ENCODE measurements at regions not wholly inside any gene's neighbourhood (a gene's known extent, or its start where the extent isn't known, plus 50 kb on each side); places are given as distances from the start of the nearest gene placed in this dataset.
"Not testable (repeated sequence)": the region's sequence is repeated elsewhere in the genome, so short reads cannot be mapped to it uniquely, and the experiment has no call there.

DNA sequence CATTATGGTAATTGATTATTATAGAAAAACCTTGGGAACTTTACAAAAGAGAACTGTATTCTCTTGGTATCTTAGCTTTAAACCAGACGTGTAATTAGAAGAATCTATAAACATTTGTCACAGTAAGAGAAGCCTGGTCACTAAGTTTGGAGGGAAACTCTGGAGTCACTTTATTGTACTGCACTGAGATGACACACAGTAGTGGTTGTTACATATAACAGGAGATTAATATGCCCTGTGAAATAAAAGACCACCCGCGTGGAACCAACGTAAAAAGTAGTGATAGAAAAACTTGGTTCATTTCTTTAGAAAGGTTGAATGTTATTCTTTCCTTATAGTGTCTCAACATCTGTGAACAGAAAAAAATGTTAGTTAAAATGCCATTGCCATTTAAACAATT is 416.1 kb downstream of the MDFIC start:
- Mint-ChIP-seq H3K4me3 (no peak overlapping the region), H3K27me3 (ENCODE audit: low read depth) (no peaks in the 10 kb centered on the region), H3K4me1 (ENCODE audit: low read depth) (peaks cover 6% of the 10 kb centered on the region), H3K9me3 (no peaks in the 10 kb centered on the region), H3K36me3 (ENCODE audit: low read depth) (no peaks in the 10 kb centered on the region), H3K27ac (no peak overlapping the region)
- intact Hi-C loops (cut with micrococcal nuclease): no loop called here
- no peak for DNase-seq
- CTCF ChIA-PET: interaction anchor here (0.8 kb wide), 1 partner anchor 21 kb away, joined by 3 read pairs; no protein-coding TSS in a partner anchor

- H3K4me3 Mint-ChIP-seq: no peak overlapping the region
- no peak overlapping the region for H3K27ac Mint-ChIP-seq
- no peaks in the 10 kb centered on the region for H3K4me1 Mint-ChIP-seq (ENCODE audit: low read depth)
Observed at GRCh38 chr7:115332691-115333090, 410.8 kb downstream of the MDFIC start.

GRCh38 chr7:115329006-115329405 is 407.1 kb downstream of the MDFIC start:
- Mint-ChIP-seq H3K4me3 (no peak overlapping the region), H3K27ac (no peak overlapping the region), H3K36me3 (ENCODE audit: low read depth) (no peaks in the 10 kb centered on the region), H3K9me3 (no peaks in the 10 kb centered on the region), H3K27me3 (ENCODE audit: low read depth) (no peaks in the 10 kb centered on the region), H3K4me1 (ENCODE audit: low read depth) (no peaks in the 10 kb centered on the region)
- CTCF ChIA-PET: no interaction called here
- DNase-seq: no peak
- intact Hi-C loops (cut with micrococcal nuclease): no loop called here

More at GRCh38 chr7:115332691-115333090, 410.8 kb downstream of the MDFIC start:
- Mint-ChIP-seq H3K27me3 (ENCODE audit: low read depth) (no peaks in the 10 kb centered on the region), H3K36me3 (ENCODE audit: low read depth) (no peaks in the 10 kb centered on the region), H3K9me3 (no peaks in the 10 kb centered on the region)
- CTCF ChIA-PET: no interaction called here
- no peak for DNase-seq
- intact Hi-C loops (cut with micrococcal nuclease): no loop called here

- CTCF ChIA-PET: no interaction called here
- DNase-seq: no peak
- no peaks in the 10 kb centered on the region for H3K9me3 Mint-ChIP-seq
- H3K27me3 Mint-ChIP-seq (ENCODE audit: low read depth): no peaks in the 10 kb centered on the region
- no peak overlapping the region for H3K27ac Mint-ChIP-seq
- H3K4me3 Mint-ChIP-seq: no peak overlapping the region
- H3K36me3 Mint-ChIP-seq (ENCODE audit: low read depth): no peaks in the 10 kb centered on the region
- intact Hi-C loops (cut with micrococcal nuclease): no loop called here
- H3K4me1 Mint-ChIP-seq (ENCODE audit: low read depth): no peaks in the 10 kb centered on the region
Observed at GRCh38 chr7:115328018-115328417, 406.1 kb downstream of the MDFIC start.

GRCh38 chr7:115327326-115327725 is 405.4 kb downstream of the MDFIC start:
- H3K27me3 Mint-ChIP-seq (ENCODE audit: low read depth): no peaks in the 10 kb centered on the region
- CTCF ChIA-PET: no interaction called here
- no peaks in the 10 kb centered on the region for H3K36me3 Mint-ChIP-seq (ENCODE audit: low read depth)
- no peak overlapping the region for H3K27ac Mint-ChIP-seq
- no peak overlapping the region for H3K4me3 Mint-ChIP-seq
- intact Hi-C loops (cut with micrococcal nuclease): no loop called here
- no peaks in the 10 kb centered on the region for H3K9me3 Mint-ChIP-seq
- no peaks in the 10 kb centered on the region for H3K4me1 Mint-ChIP-seq (ENCODE audit: low read depth)
- DNase-seq: no peak

DNA sequence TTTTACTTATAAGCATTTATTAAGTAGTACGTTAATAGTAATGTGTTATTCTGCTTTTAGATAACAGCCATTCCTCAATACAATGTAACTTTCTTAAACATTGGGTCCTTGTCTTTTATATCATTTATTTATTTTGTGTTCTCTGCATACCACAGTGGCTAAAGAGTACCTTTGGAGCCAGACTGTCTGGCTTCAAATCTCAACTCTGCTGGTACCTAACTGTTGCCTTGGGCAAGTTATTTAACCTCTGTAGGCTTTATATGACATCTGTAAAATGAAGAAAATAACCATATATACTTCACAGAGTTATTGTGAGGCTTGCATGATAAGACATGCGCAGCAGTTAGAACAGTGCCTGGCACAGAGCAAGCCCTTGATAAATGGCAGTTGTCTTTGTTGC is 397.6 kb downstream of the MDFIC start:
- H3K27me3 Mint-ChIP-seq (ENCODE audit: low read depth): peaks cover 2% of the 10 kb centered on the region
- DNase-seq: no peak
- no peak overlapping the region for H3K4me3 Mint-ChIP-seq
- intact Hi-C loops (cut with micrococcal nuclease): loop anchor here (2.0 kb wide), 1 partner anchor 59 kb away; no protein-coding TSS in a partner anchor
- H3K9me3 Mint-ChIP-seq: no peaks in the 10 kb centered on the region
- no peak overlapping the region for H3K27ac Mint-ChIP-seq
- no peaks in the 10 kb centered on the region for H3K36me3 Mint-ChIP-seq (ENCODE audit: low read depth)
- H3K4me1 Mint-ChIP-seq (ENCODE audit: low read depth): no peaks in the 10 kb centered on the region
- CTCF ChIA-PET: no interaction called here

DNA sequence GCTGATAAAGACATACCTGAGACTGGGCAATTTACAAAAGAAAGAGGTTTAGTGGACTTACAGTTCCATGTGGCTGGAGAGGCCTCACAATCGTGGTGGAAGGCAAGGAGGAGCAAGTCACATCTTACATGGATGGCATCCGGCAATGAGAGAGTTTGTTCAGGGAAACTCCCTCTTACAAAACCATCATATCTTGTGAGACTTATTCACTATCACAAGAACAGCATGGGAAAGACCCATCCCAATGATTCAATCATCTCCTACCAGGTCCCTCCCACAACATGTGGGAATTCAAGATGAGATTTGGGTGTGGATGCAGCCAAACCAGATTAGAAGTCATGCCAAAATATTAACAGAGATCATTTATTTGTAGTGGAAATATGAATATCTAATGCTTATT is 388.4 kb downstream of the MDFIC start:
- DNase-seq; H3K27me3 Mint-ChIP-seq (ENCODE audit: low read depth); H3K9me3 Mint-ChIP-seq; H3K4me3 Mint-ChIP-seq; CTCF ChIA-PET; H3K27ac Mint-ChIP-seq; H3K4me1 Mint-ChIP-seq (ENCODE audit: low read depth); H3K36me3 Mint-ChIP-seq (ENCODE audit: low read depth); intact Hi-C loops (cut with micrococcal nuclease): not testable (repeated sequence)

DNA sequence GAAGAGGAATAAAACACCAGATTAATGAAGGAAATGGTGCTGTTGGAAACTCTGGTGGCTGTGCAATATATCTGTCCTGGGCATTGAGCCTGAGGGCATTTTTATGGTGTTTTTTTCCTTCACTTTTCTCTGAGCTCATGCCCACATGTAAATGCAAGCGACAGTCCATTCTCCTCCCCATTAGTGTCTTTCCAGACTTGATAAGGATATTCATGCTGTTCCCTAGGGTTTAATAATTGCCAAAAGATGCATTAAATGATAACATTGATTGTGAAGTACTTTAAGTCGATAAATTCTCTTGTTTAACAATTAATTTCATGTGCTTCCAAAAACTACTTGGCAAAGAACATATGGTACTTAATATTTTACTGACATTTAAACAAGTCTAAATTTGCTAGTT is 384.7 kb downstream of the MDFIC start:
- intact Hi-C loops (cut with micrococcal nuclease): no loop called here
- no peaks in the 10 kb centered on the region for H3K4me1 Mint-ChIP-seq (ENCODE audit: low read depth)
- no peaks in the 10 kb centered on the region for H3K9me3 Mint-ChIP-seq
- no peak overlapping the region for H3K4me3 Mint-ChIP-seq
- no peaks in the 10 kb centered on the region for H3K36me3 Mint-ChIP-seq (ENCODE audit: low read depth)
- no peak overlapping the region for H3K27ac Mint-ChIP-seq
- no peak for DNase-seq
- H3K27me3 Mint-ChIP-seq (ENCODE audit: low read depth): peaks cover 3% of the 10 kb centered on the region
- CTCF ChIA-PET: no interaction called here

DNA sequence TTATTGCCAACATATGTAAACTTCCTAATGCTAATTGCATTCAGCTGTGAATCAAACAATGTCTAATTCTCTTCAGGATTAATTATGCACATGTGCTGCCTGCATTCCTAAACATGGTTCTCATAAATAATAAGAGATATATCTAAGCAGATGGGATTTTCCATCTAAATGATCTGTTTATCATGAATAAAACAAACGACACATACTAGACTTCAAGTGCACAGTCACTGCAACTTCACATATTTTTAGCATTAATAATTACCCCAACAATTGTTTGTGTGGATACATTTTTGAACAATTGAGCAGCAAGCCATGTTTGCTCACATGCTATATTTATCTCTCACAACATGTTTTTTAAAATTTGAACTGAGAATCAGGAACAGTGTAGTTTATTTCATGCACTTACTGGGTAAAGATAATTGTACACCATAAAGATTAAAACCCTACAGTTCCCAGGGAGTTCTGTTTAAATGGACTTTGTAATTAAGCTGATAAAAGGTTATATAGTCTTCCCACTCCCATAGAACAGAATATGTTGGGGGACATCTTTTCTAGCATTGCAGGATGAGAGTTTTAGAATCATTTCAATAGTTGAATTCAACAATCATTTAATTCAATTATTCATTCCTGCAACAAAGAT is 378.5 kb downstream of the MDFIC start:
- CTCF ChIA-PET: no interaction called here

DNA sequence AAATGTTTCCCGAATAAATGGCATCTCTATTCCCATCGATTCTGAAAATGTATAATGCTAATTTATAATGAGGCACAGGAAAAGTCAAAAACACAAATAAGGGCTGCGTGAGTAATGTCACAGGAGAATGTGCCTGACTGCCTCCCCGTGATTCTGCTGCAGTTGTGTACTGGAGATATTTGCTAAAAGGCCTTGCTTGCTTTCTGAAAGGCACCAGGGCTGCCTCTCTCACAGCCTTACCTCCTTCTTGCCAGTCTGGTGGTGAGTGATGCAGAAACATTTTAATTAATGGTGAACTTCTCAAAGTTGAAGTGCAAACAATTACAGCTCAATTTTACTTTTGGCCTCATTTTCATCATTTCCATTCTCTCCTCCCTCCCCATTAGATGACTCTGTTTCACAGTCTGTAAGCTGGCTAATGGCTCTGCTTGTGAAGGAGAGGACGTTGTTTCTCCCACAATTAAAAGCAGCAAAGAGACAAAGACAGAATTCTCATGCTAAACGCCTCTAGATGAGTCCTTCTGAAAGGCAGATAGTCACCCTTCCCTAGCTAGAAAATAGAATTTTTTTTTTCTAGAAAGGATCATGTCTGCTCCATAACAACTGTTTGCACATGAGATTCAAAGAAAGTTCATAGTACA is 377.6 kb downstream of the MDFIC start:
- Mint-ChIP-seq H3K4me3 (no peak overlapping the region), H3K36me3 (ENCODE audit: low read depth) (no peaks in the 10 kb centered on the region), H3K9me3 (no peaks in the 10 kb centered on the region), H3K27me3 (ENCODE audit: low read depth) (no peaks in the 10 kb centered on the region), H3K4me1 (ENCODE audit: low read depth) (no peaks in the 10 kb centered on the region), H3K27ac (no peak overlapping the region)
- intact Hi-C loops (cut with micrococcal nuclease): loop anchor here (1.0 kb wide), 1 partner anchor 40 kb away; no protein-coding TSS in a partner anchor
- CTCF ChIA-PET: no interaction called here
- DNase-seq: no peak

More for the DNA sequence above, 378.5 kb downstream of the MDFIC start:
- Mint-ChIP-seq H3K4me3 (no peak overlapping the region), H3K36me3 (ENCODE audit: low read depth) (no peaks in the 10 kb centered on the region), H3K9me3 (no peaks in the 10 kb centered on the region), H3K4me1 (ENCODE audit: low read depth) (no peaks in the 10 kb centered on the region), H3K27ac (no peak overlapping the region), H3K27me3 (ENCODE audit: low read depth) (peaks cover 3% of the 10 kb centered on the region)
- intact Hi-C loops (cut with micrococcal nuclease): no loop called here
- DNase-seq: no peak

GRCh38 chr7:115297656-115298055 is 375.8 kb downstream of the MDFIC start:
- intact Hi-C loops (cut with micrococcal nuclease): no loop called here
- H3K27me3 Mint-ChIP-seq (ENCODE audit: low read depth): no peaks in the 10 kb centered on the region
- no peak overlapping the region for H3K27ac Mint-ChIP-seq
- CTCF ChIA-PET: no interaction called here
- DNase-seq: peak; percentile 5
- no peak overlapping the region for H3K4me3 Mint-ChIP-seq
- H3K4me1 Mint-ChIP-seq (ENCODE audit: low read depth): no peaks in the 10 kb centered on the region
- no peaks in the 10 kb centered on the region for H3K9me3 Mint-ChIP-seq
- no peaks in the 10 kb centered on the region for H3K36me3 Mint-ChIP-seq (ENCODE audit: low read depth)

DNA sequence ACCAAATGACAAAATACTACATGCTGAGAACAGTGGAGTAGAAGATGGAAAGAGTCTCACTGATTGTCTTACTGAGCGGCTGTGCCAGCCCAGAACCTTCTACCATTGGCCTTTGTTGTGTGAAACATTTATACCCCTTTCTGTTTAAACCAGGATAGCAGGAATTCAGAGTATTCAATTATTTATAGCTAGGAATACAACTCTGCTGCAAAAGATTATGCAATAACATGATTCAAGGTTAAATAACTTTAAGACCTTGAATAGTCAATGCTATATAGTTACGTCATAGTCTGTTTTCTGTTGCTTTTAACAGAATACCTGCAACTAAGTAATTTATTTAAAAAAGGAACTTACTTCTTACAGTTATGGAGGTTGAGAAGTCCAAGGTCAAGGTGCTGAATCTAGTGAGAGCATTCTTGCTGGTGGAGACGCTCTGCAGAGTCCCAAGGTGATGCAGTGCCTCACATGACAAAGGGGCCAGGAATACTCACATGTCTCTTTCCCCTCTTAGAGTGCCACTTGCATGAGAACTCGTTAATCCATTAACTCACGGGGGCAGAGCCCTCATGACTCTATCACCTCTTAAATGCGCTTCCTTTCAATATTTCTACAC is 371.8 kb downstream of the MDFIC start:
- no peak for DNase-seq
- H3K4me1 Mint-ChIP-seq (ENCODE audit: low read depth): no peaks in the 10 kb centered on the region
- H3K4me3 Mint-ChIP-seq: no peak overlapping the region
- H3K36me3 Mint-ChIP-seq (ENCODE audit: low read depth): no peaks in the 10 kb centered on the region
- no peak overlapping the region for H3K27ac Mint-ChIP-seq
- peaks cover 7% of the 10 kb centered on the region for H3K27me3 Mint-ChIP-seq (ENCODE audit: low read depth)
- H3K9me3 Mint-ChIP-seq: no peaks in the 10 kb centered on the region
- intact Hi-C loops (cut with micrococcal nuclease): no loop called here
- CTCF ChIA-PET: no interaction called here

DNA sequence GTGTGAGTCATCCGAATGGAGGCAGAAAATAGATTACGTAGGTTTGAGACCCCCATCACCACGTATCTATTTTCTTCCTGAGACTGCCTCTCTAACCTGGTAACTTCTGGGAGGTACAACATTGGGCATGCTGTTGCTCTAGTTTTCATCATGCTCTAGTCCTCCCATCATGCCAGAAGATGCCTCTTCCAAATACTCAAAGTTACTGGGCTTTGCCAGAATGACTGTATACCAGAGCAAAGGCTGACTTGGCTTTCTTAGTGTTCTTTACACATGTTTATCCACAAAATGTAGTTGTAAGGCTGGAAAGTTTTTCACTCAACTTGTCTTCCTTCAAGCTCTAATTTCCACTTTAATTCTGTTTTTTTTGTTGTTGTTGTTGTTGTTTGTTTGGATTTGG is 370.5 kb downstream of the MDFIC start:
- intact Hi-C loops (cut with micrococcal nuclease): no loop called here
- H3K27me3 Mint-ChIP-seq (ENCODE audit: low read depth): peaks cover 7% of the 10 kb centered on the region
- no peak overlapping the region for H3K4me3 Mint-ChIP-seq
- no peaks in the 10 kb centered on the region for H3K9me3 Mint-ChIP-seq
- no peak for DNase-seq
- H3K27ac Mint-ChIP-seq: no peak overlapping the region
- no peaks in the 10 kb centered on the region for H3K4me1 Mint-ChIP-seq (ENCODE audit: low read depth)
- CTCF ChIA-PET: no interaction called here
- no peaks in the 10 kb centered on the region for H3K36me3 Mint-ChIP-seq (ENCODE audit: low read depth)

Data from activated naive CD4-positive, alpha-beta T cell treated with anti-CD3 and anti-CD28 coated beads for 36 hours (primary cell).